ENCODE measurements at regions not wholly inside any gene's neighbourhood (a gene's known extent, or its start where the extent isn't known, plus 50 kb on each side); places are given as distances from the start of the nearest gene placed in this dataset.

GRCh38 chr9:118482306-118482705, 778.1 kb downstream of the TLR4 start:
- TF ChIP-seq TSHZ1 (tag by site-specific recombination; IDR thresholded peaks at IDR 0.05; ENCODE audit: borderline replicate concordance), result no peak
- TF ChIP-seq PRDM10 (tag by site-specific recombination; IDR thresholded peaks at IDR 0.05), result no peak
- no peak for TF ChIP-seq YY1 (tag by site-specific recombination; IDR thresholded peaks at IDR 0.05)
- no peak for TF ChIP-seq HOXC10 (CRISPR knock-in tag; IDR thresholded peaks at IDR 0.05)
- no peak for TF ChIP-seq ZNF629 (tag by site-specific recombination; IDR thresholded peaks at IDR 0.05)
- TF ChIP-seq PRDM6 (tag by site-specific recombination; IDR thresholded peaks at IDR 0.05), result no peak
- no peak for TF ChIP-seq ZNF292 (tag by site-specific recombination; IDR thresholded peaks at IDR 0.05; ENCODE audit: borderline replicate concordance, low read depth)
- no peak for TF ChIP-seq CTCF (tag by site-specific recombination; IDR thresholded peaks at IDR 0.05)
- TF ChIP-seq ZBTB44 (tag by site-specific recombination; IDR thresholded peaks at IDR 0.05), result no peak
- no peak for TF ChIP-seq ZNF701 (tag by site-specific recombination; IDR thresholded peaks at IDR 0.05)

Measured in HEK293 (cell line).